WTC11 (cell line): ENCODE measurements at regions not wholly inside any gene's neighbourhood (a gene's known extent, or its start where the extent isn't known, plus 50 kb on each side); places are given as distances from the start of the nearest gene placed in this dataset.
"Not testable (repeated sequence)": the region's sequence is repeated elsewhere in the genome, so short reads cannot be mapped to it uniquely, and the experiment has no call there.

Source experiments
- ATAC-seq: fragments of 200-7000 bp; cut with Tn5 transposase; 2 replicates; pipeline ENCODE4 v1.10.0; 2021; ENCODE audit warnings: mild to moderate bottlenecking, moderate library complexity
- CTCF ChIA-PET: fragments of 300-600 bp; sonication (Branson Sonifier 250); formaldehyde crosslinking; loops from one replicate; lab custom pipeline; 2021; ENCODE audit warnings: antibody characterized with exemption; lab: Charles Lee
- POLR2A ChIA-PET: fragments of 350-600 bp; sonication (Branson Sonifier 250); formaldehyde crosslinking; loops from one replicate; lab custom pipeline; 2021; ENCODE audit warnings: antibody characterized with exemption; lab: Charles Lee
- DNase-seq: peaks from one replicate; pipeline ENCODE4 v3.0.0; 2021; ENCODE audit warnings: low spot score
- H3K27ac Mint-ChIP-seq: 2 replicates; pipeline ENCODE4 v1.8.0; 2021; ENCODE audit warnings: mixed read lengths
- H3K27me3 Mint-ChIP-seq: 2 replicates; pipeline ENCODE4 v1.8.0; 2021; ENCODE audit warnings: low read depth, mild to moderate bottlenecking, moderate library complexity, mixed read lengths
- H3K36me3 Mint-ChIP-seq: 2 replicates; pipeline ENCODE4 v1.8.0; 2021; ENCODE audit warnings: mixed read lengths
- H3K4me1 Mint-ChIP-seq: 2 replicates; pipeline ENCODE4 v1.8.0; 2022; ENCODE audit warnings: mixed read lengths
- H3K4me3 Mint-ChIP-seq: 2 replicates; pipeline ENCODE4 v1.8.0; 2021; ENCODE audit warnings: mild to moderate bottlenecking, moderate library complexity, mixed read lengths
- H3K9me3 Mint-ChIP-seq: 2 replicates; pipeline ENCODE4 v1.8.0; 2021; ENCODE audit warnings: mixed read lengths
- CDX4 ChIP-seq: fragments of 250-450 bp; sonication (Bioruptor Pico); IDR thresholded peaks from 2 replicates; pipeline ENCODE4 v1.9.0; 2021; ENCODE audit warnings: moderate library complexity, mild to moderate bottlenecking, inconsistent platforms, borderline replicate concordance
- ERG ChIP-seq: fragments of 250-450 bp; sonication (Bioruptor Pico); IDR thresholded peaks from 2 replicates; pipeline ENCODE4 v1.8.0; 2021; ENCODE audit warnings: mild to moderate bottlenecking
- ESRRA ChIP-seq: sonication (generic); formaldehyde crosslinking; IDR thresholded peaks from 2 replicates; pipeline ENCODE4 v1.8.1; 2022; ENCODE audit warnings: mild to moderate bottlenecking, missing genetic modification reagents, borderline replicate concordance
- FOXJ3 ChIP-seq: sonication (generic); formaldehyde crosslinking; IDR thresholded peaks from 2 replicates; pipeline ENCODE4 v1.9.0; 2021; ENCODE audit warnings: missing genetic modification reagents, mild to moderate bottlenecking, borderline replicate concordance
- GABPB1 ChIP-seq: sonication (generic); formaldehyde crosslinking; IDR thresholded peaks from 2 replicates; pipeline ENCODE4 v1.8.1; 2023; ENCODE audit warnings: mild to moderate bottlenecking, missing genetic modification reagents
- HMGA2 ChIP-seq: fragments of 250-450 bp; sonication (Bioruptor Pico); IDR thresholded peaks from 2 replicates; pipeline ENCODE4 v1.4.0; 2021; ENCODE audit warnings: mild to moderate bottlenecking, moderate library complexity
- KAT7 ChIP-seq: sonication (generic); formaldehyde crosslinking; IDR thresholded peaks from 2 replicates; pipeline ENCODE4 v1.8.1; 2023; ENCODE audit warnings: missing genetic modification reagents, mild to moderate bottlenecking, borderline replicate concordance
- MYBL2 ChIP-seq: sonication (generic); formaldehyde crosslinking; IDR thresholded peaks from 2 replicates; pipeline ENCODE4 v1.8.1; 2023; ENCODE audit warnings: mild to moderate bottlenecking, moderate library complexity, missing genetic modification reagents
- NFATC4 ChIP-seq: fragments of 250-450 bp; sonication (Bioruptor Pico); IDR thresholded peaks from 2 replicates; pipeline ENCODE4 v1.9.0; 2021; ENCODE audit warnings: mild to moderate bottlenecking
- NFE2L1 ChIP-seq: sonication (generic); formaldehyde crosslinking; IDR thresholded peaks from 2 replicates; pipeline ENCODE4 v1.8.1; 2023; ENCODE audit warnings: missing genetic modification reagents
- RELA ChIP-seq: sonication (generic); formaldehyde crosslinking; IDR thresholded peaks from 2 replicates; pipeline ENCODE4 v1.8.1; 2022; ENCODE audit warnings: missing genetic modification reagents, mild to moderate bottlenecking, borderline replicate concordance
- SMAD3 ChIP-seq: sonication (generic); formaldehyde crosslinking; IDR thresholded peaks from 2 replicates; pipeline ENCODE4 v1.8.0; 2022; ENCODE audit warnings: missing genetic modification reagents, mild to moderate bottlenecking, borderline replicate concordance
- SOX15 ChIP-seq: fragments of 250-450 bp; sonication (Bioruptor Pico); IDR thresholded peaks from 2 replicates; pipeline ENCODE4 v1.9.0; 2021; ENCODE audit warnings: mild to moderate bottlenecking
- SP1 ChIP-seq: sonication (generic); formaldehyde crosslinking; conservative IDR thresholded peaks from 2 replicates; pipeline ENCODE4 v1.8.1; 2022; ENCODE audit warnings: missing genetic modification reagents
- USF2 ChIP-seq: sonication (generic); formaldehyde crosslinking; IDR thresholded peaks from 2 replicates; pipeline ENCODE4 v1.8.1; 2023; ENCODE audit warnings: mild to moderate bottlenecking, missing genetic modification reagents, moderate library complexity
- TF ChIP-seq, protein P1 (sequence below): sonication (generic); formaldehyde crosslinking; IDR thresholded peaks from 2 replicates; pipeline ENCODE4 v1.8.0; 2023; ENCODE audit warnings: missing genetic modification reagents
- TF ChIP-seq, protein P2 (sequence below): sonication (generic); formaldehyde crosslinking; IDR thresholded peaks from 2 replicates; pipeline ENCODE4 v1.8.0; 2022; ENCODE audit warnings: mild to moderate bottlenecking, missing genetic modification reagents
- TF ChIP-seq, protein P3 (sequence below): sonication (generic); formaldehyde crosslinking; IDR thresholded peaks from 2 replicates; pipeline ENCODE4 v1.8.0; 2022; ENCODE audit warnings: mild to moderate bottlenecking, missing genetic modification reagents

GRCh38 chr3:5505163-5505562, 317.7 kb downstream of the EDEM1 start:
- no peak overlapping the region for H3K27ac Mint-ChIP-seq
- no peak for DNase-seq
- H3K36me3 Mint-ChIP-seq = peaks cover 46% of the 10 kb centered on the region
- peaks cover 2% of the 10 kb centered on the region for H3K27me3 Mint-ChIP-seq
- H3K4me1 Mint-ChIP-seq = peaks cover 18% of the 10 kb centered on the region
- peaks cover 63% of the 10 kb centered on the region for H3K9me3 Mint-ChIP-seq
- ChIA-PET CTCF (no interaction called here), POLR2A (no interaction called here)
- TF ChIP-seq, protein P1, sequence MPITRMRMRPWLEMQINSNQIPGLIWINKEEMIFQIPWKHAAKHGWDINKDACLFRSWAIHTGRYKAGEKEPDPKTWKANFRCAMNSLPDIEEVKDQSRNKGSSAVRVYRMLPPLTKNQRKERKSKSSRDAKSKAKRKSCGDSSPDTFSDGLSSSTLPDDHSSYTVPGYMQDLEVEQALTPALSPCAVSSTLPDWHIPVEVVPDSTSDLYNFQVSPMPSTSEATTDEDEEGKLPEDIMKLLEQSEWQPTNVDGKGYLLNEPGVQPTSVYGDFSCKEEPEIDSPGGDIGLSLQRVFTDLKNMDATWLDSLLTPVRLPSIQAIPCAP = no peak
- no peak for TF ChIP-seq SMAD3 (CRISPR knock-in tag)
- no peak for TF ChIP-seq SOX15
- no peak for TF ChIP-seq NFE2L1
- TF ChIP-seq RELA (CRISPR knock-in tag) = no peak
- TF ChIP-seq USF2 = no peak
- TF ChIP-seq GABPB1 (CRISPR knock-in tag) = no peak
- TF ChIP-seq HMGA2 (CRISPR knock-in tag) = no peak
- no peak for TF ChIP-seq SP1 (CRISPR knock-in tag)
- TF ChIP-seq, protein P2, sequence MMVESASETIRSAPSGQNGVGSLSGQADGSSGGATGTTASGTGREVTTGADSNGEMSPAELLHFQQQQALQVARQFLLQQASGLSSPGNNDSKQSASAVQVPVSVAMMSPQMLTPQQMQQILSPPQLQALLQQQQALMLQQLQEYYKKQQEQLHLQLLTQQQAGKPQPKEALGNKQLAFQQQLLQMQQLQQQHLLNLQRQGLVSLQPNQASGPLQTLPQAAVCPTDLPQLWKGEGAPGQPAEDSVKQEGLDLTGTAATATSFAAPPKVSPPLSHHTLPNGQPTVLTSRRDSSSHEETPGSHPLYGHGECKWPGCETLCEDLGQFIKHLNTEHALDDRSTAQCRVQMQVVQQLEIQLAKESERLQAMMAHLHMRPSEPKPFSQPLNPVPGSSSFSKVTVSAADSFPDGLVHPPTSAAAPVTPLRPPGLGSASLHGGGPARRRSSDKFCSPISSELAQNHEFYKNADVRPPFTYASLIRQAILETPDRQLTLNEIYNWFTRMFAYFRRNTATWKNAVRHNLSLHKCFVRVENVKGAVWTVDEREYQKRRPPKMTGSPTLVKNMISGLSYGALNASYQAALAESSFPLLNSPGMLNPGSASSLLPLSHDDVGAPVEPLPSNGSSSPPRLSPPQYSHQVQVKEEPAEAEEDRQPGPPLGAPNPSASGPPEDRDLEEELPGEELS (CRISPR knock-in tag) = no peak
- TF ChIP-seq FOXJ3 (CRISPR knock-in tag) = no peak
- TF ChIP-seq MYBL2 (CRISPR knock-in tag) = no peak
- no peak for TF ChIP-seq CDX4 (CRISPR knock-in tag)
- no peak for TF ChIP-seq NFATC4 (CRISPR knock-in tag)
- no peak for TF ChIP-seq ERG (CRISPR knock-in tag)
- TF ChIP-seq KAT7 (CRISPR knock-in tag) = no peak
- TF ChIP-seq, protein P3, sequence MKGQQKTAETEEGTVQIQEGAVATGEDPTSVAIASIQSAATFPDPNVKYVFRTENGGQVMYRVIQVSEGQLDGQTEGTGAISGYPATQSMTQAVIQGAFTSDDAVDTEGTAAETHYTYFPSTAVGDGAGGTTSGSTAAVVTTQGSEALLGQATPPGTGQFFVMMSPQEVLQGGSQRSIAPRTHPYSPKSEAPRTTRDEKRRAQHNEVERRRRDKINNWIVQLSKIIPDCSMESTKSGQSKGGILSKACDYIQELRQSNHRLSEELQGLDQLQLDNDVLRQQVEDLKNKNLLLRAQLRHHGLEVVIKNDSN (CRISPR knock-in tag) = no peak
- peak; percentile 48; the same call in 1 of the 2 replicates for ATAC-seq
- no peak overlapping the region for H3K4me3 Mint-ChIP-seq

GRCh38 chr3:5505997-5506396, 318.5 kb downstream of the EDEM1 start:
- ChIA-PET POLR2A (no interaction called here), CTCF (no interaction called here)
- Mint-ChIP-seq H3K4me1 (peaks cover 18% of the 10 kb centered on the region), H3K36me3 (peaks cover 50% of the 10 kb centered on the region), H3K4me3 (no peak overlapping the region), H3K9me3 (peaks cover 67% of the 10 kb centered on the region), H3K27me3 (peaks cover 5% of the 10 kb centered on the region), H3K27ac (no peak overlapping the region)
- TF ChIP-seq ESRRA (CRISPR knock-in tag) = no peak
- ATAC-seq (no peak), DNase-seq (no peak)

DNA sequence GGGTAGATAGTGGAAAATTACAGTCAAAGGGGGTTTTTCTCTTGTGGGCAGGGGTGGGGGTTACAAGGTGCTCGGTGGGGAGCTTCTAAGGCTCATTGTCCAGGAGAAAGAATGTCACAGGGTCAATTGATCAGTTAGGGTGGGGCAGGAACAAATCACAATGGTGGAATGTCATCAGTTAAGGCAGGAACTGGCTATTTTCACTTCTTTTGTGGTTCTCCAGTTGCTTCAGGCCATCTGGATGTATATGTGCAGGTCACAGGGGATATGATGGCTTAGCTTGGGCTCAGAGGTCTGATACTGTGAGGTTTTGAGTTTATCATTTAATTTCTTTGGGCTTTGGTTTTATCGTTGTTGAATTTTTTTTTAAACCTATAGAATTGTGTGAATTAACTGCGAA, 321.4 kb downstream of the EDEM1 start:
- peaks cover 88% of the 10 kb centered on the region for H3K9me3 Mint-ChIP-seq
- H3K4me1 Mint-ChIP-seq = peaks cover 12% of the 10 kb centered on the region
- POLR2A ChIA-PET, DNase-seq, H3K27me3 Mint-ChIP-seq, CTCF ChIA-PET, ATAC-seq, H3K27ac Mint-ChIP-seq, H3K4me3 Mint-ChIP-seq: not testable (repeated sequence)
- peaks cover 65% of the 10 kb centered on the region for H3K36me3 Mint-ChIP-seq
